ENCODE measurements at regions not wholly inside any gene's neighbourhood (a gene's known extent, or its start where the extent isn't known, plus 50 kb on each side); places are given as distances from the start of the nearest gene placed in this dataset.

GRCh38 chrY:19207048-19207447 is 433.5 kb upstream of the HSFY2 start:
- DNase-seq (ENCODE audit: low spot score in 2 of 2) = no peak
- no peaks in the 10 kb centered on the region for H3K4me1 ChIP-seq
- WGBS = no CpG with 5 or more reads among the region's 1 CpG

GRCh38 chrY:19180824-19181223 is 407.3 kb upstream of the HSFY2 start:
- no CpG with 5 or more reads among the region's 3 CpGs for WGBS
- no peak for DNase-seq (ENCODE audit: low spot score in 2 of 2)
- TF ChIP-seq POLR2A (IDR thresholded peaks at IDR 0.05) (no peak), EP300 (IDR thresholded peaks at IDR 0.05) (no peak), POLR2AphosphoS5 (IDR thresholded peaks at IDR 0.05) (no peak), CTCF (IDR thresholded peaks at IDR 0.05) (no peak)
- no peak overlapping the region for H3K27ac ChIP-seq
- no peaks in the 10 kb centered on the region for H3K27me3 ChIP-seq
- H3K36me3 ChIP-seq = no peaks in the 10 kb centered on the region
- H3K9me3 ChIP-seq = no peaks in the 10 kb centered on the region
- no peaks in the 10 kb centered on the region for H3K4me1 ChIP-seq
- H3K4me3 ChIP-seq = no peak overlapping the region

More at GRCh38 chrY:19207048-19207447, 433.5 kb upstream of the HSFY2 start:
- Histone ChIP-seq H3K4me3 (no peak overlapping the region), H3K36me3 (no peaks in the 10 kb centered on the region), H3K27ac (no peak overlapping the region), H3K9me3 (no peaks in the 10 kb centered on the region), H3K27me3 (no peaks in the 10 kb centered on the region)
- TF ChIP-seq EP300 (IDR thresholded peaks at IDR 0.05) (no peak), POLR2AphosphoS5 (IDR thresholded peaks at IDR 0.05) (no peak)

- H3K4me1 ChIP-seq = no peaks in the 10 kb centered on the region
- H3K27ac ChIP-seq = no peak overlapping the region
- no peak overlapping the region for H3K4me3 ChIP-seq
- no CpG with 5 or more reads among the region's 5 CpGs for WGBS
- no peak for DNase-seq (ENCODE audit: low spot score in 2 of 2)
- no peaks in the 10 kb centered on the region for H3K36me3 ChIP-seq
- no peaks in the 10 kb centered on the region for H3K9me3 ChIP-seq
- no peaks in the 10 kb centered on the region for H3K27me3 ChIP-seq
- TF ChIP-seq POLR2A (IDR thresholded peaks at IDR 0.05) = no peak
- no peak for TF ChIP-seq EP300 (IDR thresholded peaks at IDR 0.05)
- no peak for TF ChIP-seq CTCF (IDR thresholded peaks at IDR 0.05)
- TF ChIP-seq POLR2AphosphoS5 (IDR thresholded peaks at IDR 0.05) = no peak
These were observed 394.6 kb upstream of the HSFY2 start for GRCh38 chrY:19168202-19168565.

- DNase-seq (ENCODE audit: low spot score in 2 of 2) = no peak
- Histone ChIP-seq H3K9me3 (no peaks in the 10 kb centered on the region), H3K4me3 (no peak overlapping the region), H3K36me3 (no peaks in the 10 kb centered on the region), H3K4me1 (no peaks in the 10 kb centered on the region), H3K27me3 (no peaks in the 10 kb centered on the region), H3K27ac (no peak overlapping the region)
- no CpG with 5 or more reads among the region's 13 CpGs for WGBS
- TF ChIP-seq EP300 (IDR thresholded peaks at IDR 0.05) = no peak
- TF ChIP-seq POLR2AphosphoS5 (IDR thresholded peaks at IDR 0.05) = no peak
- no peak for TF ChIP-seq CTCF (IDR thresholded peaks at IDR 0.05)
- TF ChIP-seq POLR2A (IDR thresholded peaks at IDR 0.05) = no peak
These were observed 394.0 kb upstream of the HSFY2 start for GRCh38 chrY:19167319-19168201.

GRCh38 chrY:19148783-19149182 is 375.2 kb upstream of the HSFY2 start:
- no peaks in the 10 kb centered on the region for H3K9me3 ChIP-seq
- no CpG with 5 or more reads among the region's 4 CpGs for WGBS
- H3K36me3 ChIP-seq = no peaks in the 10 kb centered on the region
- TF ChIP-seq CTCF (IDR thresholded peaks at IDR 0.05) (no peak), POLR2AphosphoS5 (IDR thresholded peaks at IDR 0.05) (no peak), POLR2A (IDR thresholded peaks at IDR 0.05) (no peak), EP300 (IDR thresholded peaks at IDR 0.05) (no peak)
- no peak overlapping the region for H3K4me3 ChIP-seq
- H3K4me1 ChIP-seq = no peaks in the 10 kb centered on the region
- H3K27ac ChIP-seq = no peak overlapping the region
- H3K27me3 ChIP-seq = no peaks in the 10 kb centered on the region
- DNase-seq (ENCODE audit: low spot score in 2 of 2) = no peak
